GM15510 (cell line): ENCODE measurements at regions not wholly inside any gene's neighbourhood (a gene's known extent, or its start where the extent isn't known, plus 50 kb on each side); places are given as distances from the start of the nearest gene placed in this dataset.

Source experiments
- POLR2A ChIP-seq: IDR thresholded peaks from 3 replicates; pipeline ENCODE4 v1.6.1; 2011; ENCODE audit warnings: borderline replicate concordance; ENCODE audit not compliant: insufficient read length; ENCODE audit errors: extremely low read depth

DNA sequence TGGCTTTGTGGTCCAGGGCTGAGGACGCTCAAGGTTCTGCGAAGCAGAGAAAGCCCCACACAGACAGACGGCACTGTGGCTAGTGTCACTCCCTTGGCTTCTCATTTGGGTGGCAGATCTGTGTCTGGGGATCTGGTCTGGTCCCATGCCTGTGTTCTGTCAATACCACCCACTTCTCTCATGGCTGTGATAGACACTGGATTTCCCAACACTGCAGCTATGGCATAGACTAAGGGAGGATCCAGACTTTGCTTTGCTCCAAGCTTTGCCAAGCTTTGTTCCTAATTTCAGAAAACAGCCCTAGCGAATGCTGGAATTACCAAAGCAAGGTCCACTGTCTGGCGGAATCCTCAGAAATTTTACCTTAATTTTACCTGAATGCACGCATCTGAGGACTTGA, 62.1 kb downstream of the GADD45G start:
- TF ChIP-seq POLR2A: no peak

DNA sequence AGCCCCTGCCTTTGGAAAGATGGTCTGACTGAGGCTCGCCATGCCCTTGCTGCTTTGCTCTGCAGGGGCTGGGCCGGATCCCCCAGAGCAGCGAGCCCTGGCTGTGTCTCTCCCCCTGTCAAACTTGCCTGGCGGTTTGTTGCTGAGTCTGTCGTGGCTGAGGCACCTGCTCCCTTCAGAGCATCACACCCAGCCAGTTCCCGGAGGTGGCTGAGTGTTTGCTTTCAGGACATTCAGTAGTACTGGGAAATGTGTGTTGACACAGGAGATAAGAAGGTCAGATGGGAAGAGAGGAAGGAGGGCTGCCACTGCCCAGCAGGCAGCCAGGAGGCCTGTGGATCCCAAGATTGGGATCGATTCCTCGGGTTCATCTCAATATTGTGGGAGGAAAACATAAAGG, 62.9 kb downstream of the GADD45G start:
- TF ChIP-seq POLR2A: no peak

DNA sequence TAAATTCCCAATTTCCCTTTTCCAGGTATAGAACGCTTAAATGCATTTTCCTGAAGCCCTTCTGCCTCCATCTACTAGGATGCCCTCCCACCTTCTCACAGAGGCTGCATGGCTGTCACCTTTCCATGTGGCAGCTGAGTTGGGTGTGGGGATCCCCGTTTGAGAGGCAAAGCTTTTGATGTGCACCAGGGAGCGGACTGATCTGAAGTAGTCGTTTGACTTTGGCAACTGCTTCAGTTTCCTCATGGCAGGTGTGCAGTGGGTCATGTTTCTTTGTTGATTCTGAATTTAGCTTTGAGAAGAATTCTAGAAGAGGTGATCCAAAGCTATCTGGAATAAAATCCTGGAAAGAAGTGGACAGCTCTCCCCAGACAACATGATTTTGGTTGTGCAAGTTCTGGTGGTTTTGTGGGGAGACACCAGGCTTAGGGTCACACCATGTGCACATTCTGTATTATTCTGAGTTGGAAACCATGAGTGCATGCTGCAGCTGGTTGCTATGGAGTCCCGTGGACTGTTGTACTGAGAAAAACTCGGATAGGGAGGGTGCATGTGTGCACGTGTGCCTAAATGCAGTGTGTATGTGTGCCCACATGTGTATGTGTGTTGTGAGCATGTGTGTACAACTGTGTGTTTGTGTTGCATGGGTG, 63.5 kb downstream of the GADD45G start:
- no peak for TF ChIP-seq POLR2A

DNA sequence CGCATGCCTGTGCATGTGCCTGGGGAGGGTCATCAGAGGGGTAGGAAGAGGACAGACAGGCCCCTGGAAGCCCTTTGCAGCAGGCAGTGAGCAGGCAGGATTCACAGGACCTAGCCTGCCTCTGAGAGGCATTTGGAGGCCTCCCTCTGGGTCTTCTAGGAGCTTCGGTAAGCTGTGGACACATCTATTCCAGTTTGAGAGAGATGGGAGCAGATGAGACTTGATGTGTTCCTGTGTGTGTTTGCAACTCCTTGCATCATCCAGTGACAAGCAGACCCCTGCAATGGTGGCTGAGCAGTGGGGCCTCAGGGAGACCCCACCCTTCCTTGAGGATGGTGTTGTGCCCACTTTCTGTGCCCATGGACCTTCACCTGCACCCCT, 64.0 kb downstream of the GADD45G start:
- no peak for TF ChIP-seq POLR2A

DNA sequence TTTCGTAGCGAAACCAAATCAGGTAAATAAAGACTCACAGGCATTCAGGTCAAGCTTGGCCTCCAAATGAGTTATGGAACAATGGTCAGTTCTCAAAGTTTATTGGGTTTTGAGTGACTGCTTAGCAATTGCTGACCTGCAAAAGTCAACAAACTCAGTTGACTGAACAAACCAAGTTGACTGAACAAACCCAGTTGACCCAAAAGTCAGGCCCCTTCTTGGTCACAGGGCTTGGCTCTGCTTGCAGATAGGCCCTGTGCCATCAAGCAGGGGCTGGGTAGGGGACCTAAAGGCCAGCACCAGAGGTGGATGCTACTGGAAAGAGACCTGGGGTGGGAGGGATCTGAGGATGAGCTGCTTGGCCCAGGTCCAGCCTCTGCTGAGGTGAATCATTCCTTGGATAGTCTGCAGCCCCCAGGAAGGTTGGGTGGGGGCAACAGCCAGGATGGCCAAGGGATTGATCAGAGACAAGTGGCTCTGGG, 64.6 kb downstream of the GADD45G start:
- TF ChIP-seq POLR2A: no peak

DNA sequence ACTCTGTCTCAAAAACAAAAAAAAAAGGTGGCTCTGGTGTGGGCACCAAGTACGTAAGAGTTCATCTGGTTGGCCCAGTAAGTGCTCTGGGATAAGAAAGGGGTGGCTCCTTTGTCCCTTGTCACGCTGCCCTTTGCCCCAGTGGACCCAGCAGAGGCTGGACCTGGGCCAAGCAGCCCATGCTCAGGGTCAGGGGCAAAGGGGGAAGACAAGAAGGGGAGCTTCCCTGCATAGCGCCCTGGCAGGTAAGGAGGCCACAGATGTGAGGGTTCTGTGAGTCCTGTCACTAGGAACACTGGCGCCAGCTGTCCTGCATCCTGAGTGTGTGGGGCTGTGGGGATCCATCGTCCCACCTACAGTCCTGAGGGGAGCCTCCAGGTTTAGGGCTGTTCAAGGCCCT, 65.3 kb downstream of the GADD45G start:
- TF ChIP-seq POLR2A: no peak

DNA sequence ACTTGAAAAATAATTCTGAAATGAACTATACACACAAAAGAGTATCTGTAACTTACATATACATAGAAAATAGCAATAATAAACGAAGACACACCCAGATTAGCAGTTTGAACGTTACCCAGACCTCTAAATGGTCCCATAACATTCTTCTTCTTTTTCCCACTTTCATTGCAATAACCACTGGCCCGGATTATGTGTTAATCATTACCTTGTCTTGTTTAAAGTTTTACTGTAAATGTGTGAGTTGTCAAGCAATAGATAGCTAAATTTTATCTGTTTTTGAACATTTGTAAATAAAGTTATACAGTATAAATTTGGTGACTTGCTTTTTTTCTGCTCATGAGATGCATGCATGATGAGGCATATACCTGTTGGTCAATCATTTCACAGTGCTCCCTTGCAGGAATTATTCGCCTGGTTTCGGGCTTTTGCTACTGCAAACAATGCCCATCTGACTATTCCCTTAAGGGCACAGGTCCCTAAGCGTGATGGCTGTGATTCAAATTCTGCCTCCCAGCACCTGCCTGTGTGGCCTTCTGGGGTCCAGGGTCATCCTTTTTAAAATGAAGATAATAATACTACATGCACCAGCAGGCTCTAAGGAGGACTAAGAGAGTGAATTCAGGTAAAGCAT, 66.1 kb downstream of the GADD45G start:
- TF ChIP-seq POLR2A: no peak

DNA sequence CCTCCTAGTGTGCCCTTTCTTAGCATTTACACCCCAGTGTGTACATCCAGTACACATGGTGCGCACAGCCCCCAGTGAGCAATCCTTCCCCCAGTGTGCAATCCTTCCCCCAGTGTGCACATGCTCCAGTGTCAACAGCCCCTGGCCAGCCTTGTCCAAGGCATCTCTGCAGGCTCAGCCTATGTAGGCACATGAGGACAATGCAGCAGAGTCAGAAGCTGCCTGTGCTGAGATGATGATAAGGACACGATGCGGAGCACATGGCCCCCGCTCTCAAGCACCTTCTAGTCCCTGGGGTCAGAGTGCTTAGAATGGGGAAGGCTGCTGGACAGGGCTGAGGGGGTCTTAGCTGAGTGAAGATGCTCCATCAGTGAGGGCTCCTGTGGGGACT, 69.8 kb downstream of the GADD45G start:
- no peak for TF ChIP-seq POLR2A

DNA sequence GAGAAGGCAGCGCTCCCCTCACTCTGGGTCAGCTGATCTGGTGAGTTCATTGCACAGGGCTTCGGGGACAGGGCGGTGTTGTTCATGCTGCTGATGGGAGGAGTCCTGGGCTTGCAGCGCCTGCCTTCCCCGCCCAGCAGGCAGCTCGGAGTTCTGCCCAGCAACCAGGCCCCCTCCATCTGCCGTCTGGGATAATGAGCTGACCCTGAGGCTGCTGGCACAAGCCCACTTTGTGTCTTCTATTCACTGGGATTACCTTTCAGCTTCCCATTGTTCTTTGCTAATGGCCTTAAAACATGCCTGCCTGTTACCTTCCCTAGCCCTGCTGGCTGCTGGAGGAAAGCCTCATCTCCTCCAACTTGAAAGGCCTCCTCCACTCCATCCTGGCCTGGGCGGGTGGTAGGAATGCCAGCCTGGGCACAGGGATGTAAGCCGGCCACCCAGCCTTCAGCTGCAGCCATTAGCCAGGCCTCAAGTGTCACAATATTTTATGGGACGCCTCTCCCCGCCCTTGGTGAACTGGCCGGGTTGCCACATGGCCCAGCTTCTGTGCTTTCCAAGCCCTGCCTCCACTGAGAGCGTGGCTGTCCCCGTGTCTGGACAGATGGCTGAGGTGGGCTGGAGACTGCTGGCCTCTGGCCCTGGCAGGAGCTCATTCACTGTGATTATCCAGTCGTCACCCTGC, 70.4 kb downstream of the GADD45G start:
- TF ChIP-seq POLR2A: no peak

DNA sequence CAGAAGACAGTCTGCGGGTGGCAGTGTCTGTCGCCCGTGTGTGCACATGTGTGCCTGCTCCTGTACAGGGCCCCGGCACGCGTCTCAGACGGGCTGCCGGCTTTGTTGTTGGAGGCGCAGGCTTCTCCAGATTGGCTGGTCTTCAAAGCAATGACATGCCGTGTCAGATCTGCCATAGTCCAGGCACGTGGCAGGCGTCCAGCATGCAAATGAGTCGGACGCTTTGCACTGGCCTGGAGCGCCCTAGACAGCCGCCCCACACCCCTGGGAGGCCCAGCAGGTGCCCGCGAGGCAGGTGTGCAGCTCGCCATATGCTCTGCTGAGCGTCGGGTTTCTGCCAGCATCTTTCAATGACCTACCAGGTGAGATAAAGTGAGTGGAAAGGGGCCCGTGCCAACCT, 71.5 kb downstream of the GADD45G start:
- no peak for TF ChIP-seq POLR2A

DNA sequence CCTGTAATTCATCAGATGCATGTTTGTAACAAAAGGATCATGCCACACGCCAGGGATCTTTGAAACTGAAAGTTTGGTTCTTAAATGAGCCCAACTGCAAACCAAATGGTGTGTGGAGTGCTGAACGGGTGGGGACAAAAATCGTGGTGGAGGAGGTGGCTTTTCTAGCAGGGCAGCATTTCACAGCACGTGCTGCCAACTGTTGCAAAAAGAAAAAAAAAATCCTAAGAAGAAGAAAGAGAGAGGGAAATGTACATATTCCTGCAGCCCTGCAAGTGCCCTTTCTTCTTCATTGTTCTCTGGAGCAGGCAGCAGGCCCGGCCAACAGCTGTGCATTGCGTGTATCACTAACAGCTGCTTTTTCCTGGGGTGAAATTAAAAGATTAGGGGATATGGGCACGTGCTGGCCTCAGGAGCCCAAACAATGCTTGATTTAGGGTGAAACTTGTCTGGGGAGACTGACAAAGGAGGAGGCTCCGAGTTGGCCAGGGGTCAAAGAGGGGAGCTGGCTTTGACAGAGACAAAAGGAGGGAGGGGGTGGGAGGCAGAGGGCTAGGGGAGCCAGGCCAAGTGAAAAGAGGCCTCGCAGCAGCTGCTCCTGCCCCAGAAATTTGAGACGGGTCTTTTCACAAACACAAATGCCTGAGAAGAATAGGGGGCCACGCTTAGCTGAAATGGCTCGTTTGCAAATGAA, 73.0 kb downstream of the GADD45G start:
- no peak for TF ChIP-seq POLR2A

DNA sequence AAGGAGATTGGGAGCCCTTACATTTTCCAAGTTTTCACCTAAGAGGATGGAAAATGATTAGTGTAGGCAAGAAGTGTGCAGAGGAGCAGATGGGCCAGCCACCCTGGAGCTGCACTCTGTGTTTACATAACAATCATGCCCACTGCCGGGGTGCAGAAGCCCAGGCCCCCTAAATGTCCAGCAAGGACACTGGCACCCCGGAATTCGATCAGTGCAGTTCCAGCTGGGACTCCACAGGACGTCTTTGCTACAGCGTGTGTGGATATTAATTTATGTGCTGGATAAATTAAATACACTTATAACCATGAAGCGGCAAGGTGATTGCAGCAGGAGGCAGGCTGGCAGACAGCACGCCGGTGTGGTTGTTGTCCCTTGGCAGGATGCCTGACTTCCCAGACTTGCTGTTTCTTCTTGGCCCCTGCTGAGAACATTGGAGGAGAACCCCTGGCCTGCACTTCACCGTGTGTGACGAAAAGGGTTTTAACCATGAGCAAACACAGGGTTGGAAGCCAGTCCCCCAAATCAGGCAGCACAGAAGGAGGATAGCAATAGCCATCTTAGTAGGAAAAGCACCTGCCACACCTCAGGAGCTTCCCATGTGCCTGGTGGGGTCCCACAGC, 73.7 kb downstream of the GADD45G start:
- no peak for TF ChIP-seq POLR2A

DNA sequence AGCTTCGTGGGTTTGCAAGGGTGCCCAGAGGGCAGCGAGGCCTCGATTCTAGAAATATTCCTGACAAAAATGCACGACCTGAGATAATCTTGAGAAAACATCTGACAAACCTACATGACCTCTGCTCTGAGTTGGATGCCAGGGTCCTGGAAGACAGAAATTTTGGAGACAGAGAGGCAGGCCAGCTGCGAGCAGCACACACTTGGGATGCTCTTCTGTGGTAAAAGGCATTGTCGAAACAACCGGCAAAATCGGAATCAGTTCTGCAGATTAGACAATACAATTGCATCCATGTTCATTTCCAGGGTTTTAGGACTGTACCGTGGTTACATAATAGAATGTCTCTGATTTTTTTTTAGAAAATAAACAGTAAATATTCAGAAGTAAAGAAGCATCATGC, 74.2 kb downstream of the GADD45G start:
- TF ChIP-seq POLR2A: no peak

DNA sequence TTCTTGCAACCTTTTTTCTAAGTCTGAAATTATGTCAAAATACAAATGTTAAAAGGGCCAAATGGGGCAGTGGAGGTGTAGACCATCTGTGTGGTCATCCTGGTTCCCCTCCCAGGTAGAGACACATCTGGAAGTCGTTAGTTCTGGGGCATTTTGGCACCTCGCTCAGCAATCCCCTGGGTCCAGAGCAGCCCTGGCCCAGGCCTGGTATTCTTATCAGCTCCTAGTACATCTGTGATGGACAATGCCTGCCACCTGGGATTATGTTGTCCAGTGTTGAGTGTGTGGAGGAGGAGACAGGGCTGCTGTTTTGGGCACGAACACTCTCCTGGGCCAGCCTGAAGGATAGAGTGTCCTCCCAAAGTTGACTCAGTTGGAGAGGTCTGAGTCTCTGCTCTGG, 74.8 kb downstream of the GADD45G start:
- TF ChIP-seq POLR2A: no peak

DNA sequence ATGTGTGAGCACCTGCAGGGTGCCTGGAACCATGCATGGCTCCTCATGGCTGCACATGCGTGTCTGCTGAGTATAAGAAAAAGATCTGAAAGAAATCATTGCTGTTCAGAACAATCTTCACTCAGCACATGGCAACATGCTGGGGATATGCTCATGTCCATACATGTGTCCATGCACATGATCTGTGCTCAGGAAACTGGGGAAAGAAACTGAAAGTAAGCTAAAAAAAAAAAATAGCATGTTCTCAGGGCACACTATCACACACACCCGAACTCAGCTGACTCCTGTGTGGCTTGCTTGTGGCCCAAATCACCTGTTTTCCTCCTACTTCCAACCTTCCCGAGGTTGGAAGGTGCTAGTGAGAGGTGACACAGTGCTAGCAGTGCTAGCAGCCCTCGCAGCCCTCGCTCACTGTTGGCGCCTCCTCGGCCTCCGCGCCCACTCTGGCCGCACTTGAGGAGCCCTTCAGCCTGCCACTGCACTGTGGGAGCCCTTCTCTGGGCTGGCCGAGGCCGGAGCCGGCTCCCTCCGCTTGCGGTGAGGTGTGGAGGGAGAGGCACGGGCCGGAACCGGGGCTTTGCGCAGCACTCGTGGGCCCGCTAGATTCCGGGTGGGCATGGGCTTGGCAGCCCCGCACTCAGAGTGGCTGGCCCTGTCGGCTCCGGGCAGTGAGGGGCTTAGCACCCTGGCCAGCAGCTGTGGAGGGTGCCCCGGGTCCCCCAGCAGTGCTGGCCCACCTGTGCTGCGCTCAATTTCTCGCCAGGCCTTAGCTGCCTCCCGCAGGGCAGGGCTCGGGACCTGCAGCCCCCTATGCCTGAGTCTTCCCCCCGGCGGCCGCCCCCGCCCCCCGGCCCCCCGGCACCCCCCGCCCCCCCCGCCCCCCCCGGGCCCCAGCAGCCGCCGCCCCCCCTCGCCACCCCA, 76.0 kb downstream of the GADD45G start:
- TF ChIP-seq POLR2A: no peak

DNA sequence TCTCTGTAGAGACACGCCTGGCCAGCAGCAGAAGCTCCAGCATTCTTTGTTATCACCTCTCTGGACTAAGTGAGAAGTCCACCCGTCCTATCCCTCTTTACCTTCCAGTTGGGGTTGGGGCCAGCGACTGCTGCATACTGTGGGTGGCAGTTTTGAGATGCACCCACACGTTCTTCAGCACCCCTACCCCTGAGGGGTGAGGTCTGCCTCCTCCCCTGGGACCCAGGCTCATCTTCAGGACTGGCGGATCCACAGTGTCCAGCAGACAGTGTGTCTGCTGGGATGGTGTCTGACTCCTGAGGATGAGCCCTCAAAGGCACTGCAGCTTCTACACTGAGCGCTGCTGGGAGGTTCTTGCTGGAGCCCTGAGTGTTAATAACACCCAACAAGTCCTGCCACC, 78.8 kb downstream of the GADD45G start:
- no peak for TF ChIP-seq POLR2A
